B cell (primary cell): ENCODE measurements at regions not wholly inside any gene's neighbourhood (a gene's known extent, or its start where the extent isn't known, plus 50 kb on each side); places are given as distances from the start of the nearest gene placed in this dataset.
"Not testable (repeated sequence)": the region's sequence is repeated elsewhere in the genome, so short reads cannot be mapped to it uniquely, and the experiment has no call there.

Experiments used
- ATAC-seq: fragments of 200-7000 bp; cut with Tn5 transposase; one replicate; pipeline ENCODE4 v1.10.0; 2021; ENCODE audit warnings: low read depth, mild to moderate bottlenecking, moderate number of reproducible peaks, moderate library complexity
- CTCF ChIA-PET: fragments of 350-600 bp; sonication (Branson Sonifier 250); formaldehyde crosslinking; loops from one replicate; lab custom pipeline; 2021; ENCODE audit warnings: antibody characterized with exemption, inconsistent platforms; lab: Charles Lee
- POLR2A ChIA-PET: fragments of 350-600 bp; sonication (Branson Sonifier 250); formaldehyde crosslinking; loops from one replicate; lab custom pipeline; 2021; ENCODE audit warnings: antibody characterized with exemption; lab: Charles Lee
- DNase-seq: peaks from one replicate; pipeline ENCODE4 v3.0.0; 2013
- H2AFZ ChIP-seq: 2 replicates; pipeline ENCODE4 v1.6.1; 2012; ENCODE audit warnings: mild to moderate bottlenecking, low read depth, low read length; ENCODE audit not compliant: insufficient read depth, poor library complexity, severe bottlenecking
- H3K27ac ChIP-seq, 2 donors: 1 replicate in 1 of 2; 2 replicates in 1 of 2; pipeline ENCODE4 v1.5.1; 2012 to 2013; ENCODE audit warnings: low read length in 2 of 2, mild to moderate bottlenecking in 2 of 2, moderate library complexity in 1 of 2
- H3K27me3 ChIP-seq, 4 experiments: fragments of 200-600 bp in 1 of 4; sonication (generic) in 1 of 4; replicated peaks in 1 of 4; 1 replicate in 2 of 4; 2 replicates in 2 of 4; pipeline versions ENCODE4 v1.6.1 to v1.7.0; 2013 to 2016; ENCODE audit warnings: low read length in 3 of 4, mild to moderate bottlenecking in 2 of 4, mixed read lengths in 1 of 4, moderate library complexity in 1 of 4; ENCODE audit not compliant: insufficient read depth in 4 of 4, control insufficient read depth in 3 of 4; ENCODE audit errors: control extremely low read depth in 1 of 4
- H3K36me3 ChIP-seq, 2 experiments: replicated peaks in 1 of 2; 1 replicate in 1 of 2; 2 replicates in 1 of 2; pipeline versions ENCODE4 v1.6.1 to v1.7.1; 2013; ENCODE audit warnings: low read length in 1 of 2; ENCODE audit not compliant: insufficient read depth in 2 of 2, control insufficient read depth in 1 of 2; ENCODE audit errors: control extremely low read depth in 1 of 2, extremely low read depth in 1 of 2
- H3K4me1 ChIP-seq, 2 donors: fragments of 200-600 bp in 1 of 2; sonication (generic) in 1 of 2; 1 replicate in 1 of 2; 2 replicates in 1 of 2; pipeline versions ENCODE4 v1.5.1 to v1.6.1; 2013 to 2017; ENCODE audit warnings: low read length in 2 of 2; ENCODE audit not compliant: control insufficient read depth in 2 of 2, insufficient read depth in 2 of 2
- H3K4me2 ChIP-seq: replicated peaks from 2 replicates; pipeline ENCODE3; 2012; ENCODE audit warnings: mild to moderate bottlenecking, low read depth, low read length; ENCODE audit not compliant: poor library complexity, severe bottlenecking
- H3K4me3 ChIP-seq, 5 experiments: fragments of 200-600 bp in 1 of 5; sonication (generic) in 1 of 5; 1 replicate in 3 of 5; 2 replicates in 2 of 5; pipeline versions ENCODE4 v1.5.1 to v1.7.0; 2011 to 2016; ENCODE audit warnings: low read length in 4 of 5, mild to moderate bottlenecking in 4 of 5, low read depth in 2 of 5, control low read depth in 1 of 5, moderate library complexity in 1 of 5; ENCODE audit not compliant: insufficient read depth in 1 of 5; ENCODE audit errors: control extremely low read depth in 1 of 5, extremely low read depth in 1 of 5
- H3K79me2 ChIP-seq: fragments of 200-600 bp; sonication (generic); one replicate; pipeline ENCODE4 v1.6.0; 2016; ENCODE audit warnings: low read length; ENCODE audit not compliant: control insufficient read depth, insufficient read depth
- H3K9ac ChIP-seq: fragments of 200-600 bp; sonication (generic); 2 replicates; pipeline ENCODE4 v1.6.1; 2017; ENCODE audit warnings: mild to moderate bottlenecking, low read length, moderate library complexity
- H3K9me3 ChIP-seq, 3 donors: one replicate each; pipeline versions ENCODE4 v1.6.1 to v1.7.1; 2013; ENCODE audit warnings: low read length in 2 of 3; ENCODE audit not compliant: control insufficient read depth in 2 of 3, insufficient read depth in 1 of 3; ENCODE audit errors: control extremely low read depth in 1 of 3
- H4K20me1 ChIP-seq: 2 replicates; pipeline ENCODE4 v1.6.0; 2012; ENCODE audit warnings: mild to moderate bottlenecking, low read length; ENCODE audit not compliant: insufficient read depth, control insufficient read depth, poor library complexity, severe bottlenecking
- H3K27ac Mint-ChIP-seq: one replicate; pipeline ENCODE4 v1.8.0; 2021; ENCODE audit warnings: mixed read lengths
- H3K27me3 Mint-ChIP-seq: one replicate; pipeline ENCODE4 v1.8.0; 2021; ENCODE audit warnings: mixed read lengths
- H3K4me1 Mint-ChIP-seq: one replicate; pipeline ENCODE4 v1.8.0; 2021; ENCODE audit warnings: mixed read lengths
- H3K4me3 Mint-ChIP-seq: one replicate; pipeline ENCODE4 v1.8.0; 2021; ENCODE audit warnings: mixed read lengths
- H3K9me3 Mint-ChIP-seq: one replicate; pipeline ENCODE4 v1.8.0; 2022; ENCODE audit warnings: mixed read lengths; ENCODE audit not compliant: insufficient read depth
- CTCF ChIP-seq: fragments of 200-600 bp; IDR thresholded peaks from one replicate; pipeline ENCODE4 v1.8.0; 2022; ENCODE audit warnings: antibody characterized with exemption, mild to moderate bottlenecking
- EZH2 ChIP-seq: IDR thresholded peaks from 2 replicates; pipeline ENCODE4 v1.6.1; 2012; ENCODE audit warnings: borderline replicate concordance, low read depth, mild to moderate bottlenecking, moderate library complexity, low read length; ENCODE audit not compliant: insufficient read depth, poor library complexity, severe bottlenecking
- WGBS: methylation state at CpG from one replicate; pipeline ENCODE4 v1.1.5; 2013; ENCODE audit warnings: missing lambda C conversion rate; ENCODE audit not compliant: insufficient coverage; 5-methylcytosine and 5-hydroxymethylcytosine counted together
- intact Hi-C: fragments of 100-400 bp; cut with micrococcal nuclease; formaldehyde crosslinking; loops from one replicate; pipeline ENCODE4 v1.10.0; 2022

GRCh38 chr2:47720036-47720435, 62.9 kb upstream of the MSH6 start:
- Histone ChIP-seq H3K4me3 (no peak overlapping the region), H3K9me3 (peaks cover 0 to 12% (median 0%) of the 10 kb centered on the region in 3 donors), H2AFZ (no peak overlapping the region), H3K4me2 (peak overlapping the region; percentile 7), H4K20me1 (no peaks in the 10 kb centered on the region), H3K27ac (no peak overlapping the region), H3K4me1 (peaks cover 55 to 83% of the 10 kb centered on the region in 2 donors), H3K9ac (no peak overlapping the region), H3K36me3 (no peaks in the 10 kb centered on the region), H3K79me2 (no peaks in the 10 kb centered on the region), H3K27me3 (peaks cover 0 to 2% (median 0%) of the 10 kb centered on the region in 4 experiments)
- Mint-ChIP-seq H3K4me3 (peak overlapping the region; percentile 24), H3K4me1 (peaks cover 54% of the 10 kb centered on the region), H3K9me3 (peaks cover 2% of the 10 kb centered on the region), H3K27ac (peak overlapping the region; percentile 43), H3K27me3 (no peaks in the 10 kb centered on the region)
- 66% methylated on average over 3 of the region's 3 CpGs for WGBS
- CTCF ChIA-PET = no interaction called here
- POLR2A ChIA-PET = interaction anchor here (0.7 to 1.0 kb wide), 2 partner anchors 22 to 25 kb away, joined by 3 to 10 read pairs; no protein-coding TSS in a partner anchor
- intact Hi-C loops = loop anchor here (5.0 kb wide), 1 partner anchor 187 kb away; the partner anchor contains the start of gene FBXO11
- ATAC-seq (no peak), DNase-seq (no peak)
- TF ChIP-seq CTCF (no peak), EZH2 (no peak)

- Histone ChIP-seq H3K4me2 (peak overlapping the region; percentile 7), H3K27me3 (peaks cover 0 to 2% (median 0%) of the 10 kb centered on the region in 4 experiments), H4K20me1 (no peaks in the 10 kb centered on the region), H3K27ac (no peak overlapping the region), H3K4me1 (peaks cover 48 to 74% of the 10 kb centered on the region in 2 donors), H2AFZ (no peak overlapping the region), H3K9ac (no peak overlapping the region), H3K79me2 (no peaks in the 10 kb centered on the region), H3K36me3 (no peaks in the 10 kb centered on the region), H3K9me3 (peaks cover 0 to 8% (median 0%) of the 10 kb centered on the region in 3 donors), H3K4me3 (no peak overlapping the region)
- Mint-ChIP-seq H3K27ac (peak overlapping the region; percentile 75), H3K9me3 (peaks cover 2% of the 10 kb centered on the region), H3K4me3 (peak overlapping the region; percentile 48), H3K27me3 (no peaks in the 10 kb centered on the region), H3K4me1 (peaks cover 44% of the 10 kb centered on the region)
- DNase-seq = peak; percentile 34
- no peak for TF ChIP-seq CTCF
- TF ChIP-seq EZH2 = no peak
- ChIA-PET CTCF (interaction anchor here (0.9 to 1.3 kb wide), 2 partner anchors 47 to 198 kb away, joined by 4 read pairs; no protein-coding TSS in a partner anchor), POLR2A (interaction anchor here (1.0 kb wide), 1 partner anchor 24 kb away, joined by 3 read pairs; no protein-coding TSS in a partner anchor)
- peak; percentile 29 for ATAC-seq
- no CpG with 5 or more reads among the region's 4 CpGs for WGBS
- intact Hi-C loops = no loop called here
These were observed 63.8 kb upstream of the MSH6 start for GRCh38 chr2:47719099-47719498.

GRCh38 chr2:47716307-47716706, 66.6 kb upstream of the MSH6 start:
- 100% methylated on average over 4 of the region's 7 CpGs for WGBS
- intact Hi-C loops, H3K4me2 ChIP-seq, H3K36me3 ChIP-seq, H3K9me3 ChIP-seq, H3K9me3 Mint-ChIP-seq, H4K20me1 ChIP-seq, CTCF ChIA-PET, POLR2A ChIA-PET, H3K79me2 ChIP-seq, H3K4me3 Mint-ChIP-seq, H3K4me3 ChIP-seq, H2AFZ ChIP-seq, H3K27ac ChIP-seq, H3K27ac Mint-ChIP-seq, H3K9ac ChIP-seq, ATAC-seq, H3K27me3 ChIP-seq, H3K27me3 Mint-ChIP-seq, DNase-seq: not testable (repeated sequence)
- H3K4me1 Mint-ChIP-seq = peaks cover 26% of the 10 kb centered on the region
- peaks cover 26 to 49% of the 10 kb centered on the region in 2 donors for H3K4me1 ChIP-seq
